BE2C (cell line): ENCODE measurements at regions not wholly inside any gene's neighbourhood (a gene's known extent, or its start where the extent isn't known, plus 50 kb on each side); places are given as distances from the start of the nearest gene placed in this dataset.

Experiments used
- DNase-seq: peaks from one replicate; pipeline ENCODE4 v3.0.0-alpha.2; 2020
- H3K27me3 ChIP-seq: fragments of 250-450 bp; sonication (Bioruptor Pico); 2 replicates; pipeline ENCODE4 v1.5.1; 2020; ENCODE audit warnings: mild to moderate bottlenecking
- H3K36me3 ChIP-seq: fragments of 250-450 bp; sonication (Bioruptor Pico); 2 replicates; pipeline ENCODE4 v1.5.1; 2020; ENCODE audit warnings: mild to moderate bottlenecking
- H3K4me1 ChIP-seq: fragments of 250-450 bp; sonication (Bioruptor Pico); 2 replicates; pipeline ENCODE4 v1.5.1; 2020
- H3K4me3 ChIP-seq: 2 replicates; pipeline ENCODE4 v1.5.1; 2011; ENCODE audit warnings: low read depth, low read length
- H3K9me3 ChIP-seq: fragments of 250-450 bp; sonication (Bioruptor Pico); 2 replicates; pipeline ENCODE4 v1.5.1; 2020
- TF ChIP-seq, protein P1 (sequence below): IDR thresholded peaks from 2 replicates; pipeline ENCODE4 v1.5.1; 2012; ENCODE audit warnings: mild to moderate bottlenecking, low read depth, low read length

DNA sequence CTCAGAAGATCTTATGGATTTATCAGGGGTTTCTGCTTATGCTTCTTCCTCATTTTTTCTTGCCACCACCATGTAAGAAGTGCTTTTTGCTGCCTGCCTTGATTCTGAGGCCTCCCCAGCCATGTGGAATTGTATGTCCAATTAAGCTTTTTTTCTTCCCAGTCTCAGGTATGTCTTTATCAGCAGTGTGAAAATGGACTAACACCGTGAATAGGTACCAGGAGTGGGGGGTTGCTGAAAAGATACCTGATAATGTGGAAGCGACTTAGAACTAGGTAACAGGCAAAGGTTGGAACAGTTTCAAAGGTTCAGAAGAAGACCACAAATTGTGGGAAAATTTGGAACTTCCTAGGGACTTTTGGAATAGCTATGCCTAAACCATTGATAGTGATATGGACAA lies 1222.5 kb upstream of the NUDT12 start:
- DNase-seq: no peak
- Histone ChIP-seq H3K27me3 (no peaks in the 10 kb centered on the region), H3K4me1 (peaks cover 28% of the 10 kb centered on the region), H3K9me3 (no peaks in the 10 kb centered on the region), H3K36me3 (no peaks in the 10 kb centered on the region), H3K4me3 (no peak overlapping the region)
- TF ChIP-seq, protein P1, sequence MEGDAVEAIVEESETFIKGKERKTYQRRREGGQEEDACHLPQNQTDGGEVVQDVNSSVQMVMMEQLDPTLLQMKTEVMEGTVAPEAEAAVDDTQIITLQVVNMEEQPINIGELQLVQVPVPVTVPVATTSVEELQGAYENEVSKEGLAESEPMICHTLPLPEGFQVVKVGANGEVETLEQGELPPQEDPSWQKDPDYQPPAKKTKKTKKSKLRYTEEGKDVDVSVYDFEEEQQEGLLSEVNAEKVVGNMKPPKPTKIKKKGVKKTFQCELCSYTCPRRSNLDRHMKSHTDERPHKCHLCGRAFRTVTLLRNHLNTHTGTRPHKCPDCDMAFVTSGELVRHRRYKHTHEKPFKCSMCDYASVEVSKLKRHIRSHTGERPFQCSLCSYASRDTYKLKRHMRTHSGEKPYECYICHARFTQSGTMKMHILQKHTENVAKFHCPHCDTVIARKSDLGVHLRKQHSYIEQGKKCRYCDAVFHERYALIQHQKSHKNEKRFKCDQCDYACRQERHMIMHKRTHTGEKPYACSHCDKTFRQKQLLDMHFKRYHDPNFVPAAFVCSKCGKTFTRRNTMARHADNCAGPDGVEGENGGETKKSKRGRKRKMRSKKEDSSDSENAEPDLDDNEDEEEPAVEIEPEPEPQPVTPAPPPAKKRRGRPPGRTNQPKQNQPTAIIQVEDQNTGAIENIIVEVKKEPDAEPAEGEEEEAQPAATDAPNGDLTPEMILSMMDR: no peak

DNA sequence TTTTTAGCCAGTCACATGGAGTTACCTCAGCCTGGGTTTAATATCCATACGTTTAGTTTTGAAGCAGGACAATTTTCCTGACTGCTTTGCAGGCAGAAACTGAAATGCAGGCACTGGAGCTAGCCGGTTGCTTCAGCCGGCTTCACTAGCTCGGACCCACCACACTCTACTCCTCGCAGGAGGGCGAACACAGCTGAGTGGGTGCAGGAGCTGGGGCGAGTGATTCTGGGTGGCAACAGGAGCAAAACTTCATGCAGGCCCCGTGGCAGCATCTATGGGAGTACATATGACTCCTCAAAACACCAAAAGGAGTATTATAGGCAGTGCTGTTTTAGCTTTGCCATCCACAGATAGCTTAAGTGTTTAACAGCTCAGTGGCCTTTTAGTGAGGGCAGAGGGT lies 1211.8 kb upstream of the NUDT12 start:
- TF ChIP-seq, protein P1: no peak
- Histone ChIP-seq H3K27me3 (no peaks in the 10 kb centered on the region), H3K4me1 (peaks cover 3% of the 10 kb centered on the region; the same call in 1 of the 2 replicates), H3K9me3 (no peaks in the 10 kb centered on the region), H3K4me3 (no peak overlapping the region), H3K36me3 (no peaks in the 10 kb centered on the region)
- no peak for DNase-seq

DNA sequence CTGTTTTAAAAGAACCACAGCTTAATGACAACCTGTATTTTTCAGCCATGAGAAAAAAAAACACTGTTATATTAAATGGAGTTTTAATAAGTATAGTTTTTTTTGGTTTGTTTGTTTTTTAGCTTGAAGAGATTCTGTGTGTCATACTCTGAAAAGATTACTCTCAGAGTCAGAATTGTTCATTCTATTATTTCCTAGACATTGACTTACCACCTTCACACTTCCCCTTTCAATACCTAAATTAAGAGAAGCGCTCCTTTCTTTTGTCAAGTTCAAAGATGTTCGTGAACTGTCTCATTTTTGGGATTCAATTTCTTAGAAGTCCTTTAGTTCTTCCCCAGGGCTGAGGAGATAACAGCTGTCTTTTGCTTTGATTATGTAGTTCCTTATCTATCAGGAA lies 1201.6 kb upstream of the NUDT12 start:
- H3K4me1 ChIP-seq: peaks cover 9% of the 10 kb centered on the region
- no peak overlapping the region for H3K4me3 ChIP-seq
- H3K9me3 ChIP-seq: no peaks in the 10 kb centered on the region
- no peaks in the 10 kb centered on the region for H3K27me3 ChIP-seq
- TF ChIP-seq, protein P1: no peak
- no peaks in the 10 kb centered on the region for H3K36me3 ChIP-seq
- no peak for DNase-seq

DNA sequence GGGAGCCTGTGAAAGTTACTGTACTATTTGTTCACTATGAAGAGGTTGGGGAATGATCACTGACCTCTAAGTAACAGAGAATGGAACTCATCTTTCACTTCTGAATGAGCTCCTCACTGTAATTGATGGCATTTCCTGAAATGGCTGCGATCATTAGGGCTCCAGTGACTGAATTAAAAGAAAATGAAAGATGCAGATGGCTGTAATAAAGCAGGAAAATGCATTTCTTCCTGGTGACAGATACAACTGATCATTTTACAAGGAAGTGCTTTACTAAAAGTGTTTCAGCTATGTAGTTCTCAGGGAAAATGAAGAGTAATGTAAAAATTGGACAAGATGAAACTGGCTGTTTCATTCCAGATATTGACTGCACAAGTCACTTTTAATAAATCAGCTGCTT lies 1200.6 kb upstream of the NUDT12 start:
- Histone ChIP-seq H3K27me3 (no peaks in the 10 kb centered on the region), H3K4me1 (peaks cover 9% of the 10 kb centered on the region), H3K36me3 (no peaks in the 10 kb centered on the region), H3K9me3 (no peaks in the 10 kb centered on the region), H3K4me3 (no peak overlapping the region)
- TF ChIP-seq, protein P1: no peak
- no peak for DNase-seq

DNA sequence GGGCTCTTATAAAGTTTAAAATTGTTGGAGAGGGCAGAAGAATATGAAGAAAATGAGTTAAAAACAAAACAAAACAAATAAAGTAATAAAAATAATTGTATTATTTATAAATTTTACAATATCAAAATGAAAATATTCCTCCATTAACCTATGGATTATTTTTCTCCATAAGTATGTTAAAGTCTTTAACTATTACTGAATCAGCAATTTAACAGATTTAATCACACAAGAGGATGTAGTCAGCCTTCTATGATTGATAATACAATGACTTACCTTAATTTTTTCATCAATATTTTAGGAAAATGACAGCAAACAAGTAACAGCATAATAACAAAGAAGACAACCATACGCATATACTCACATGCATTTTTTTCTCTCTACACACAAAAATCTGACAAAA lies 1195.3 kb upstream of the NUDT12 start:
- H3K36me3 ChIP-seq: no peaks in the 10 kb centered on the region
- no peak for DNase-seq
- no peak overlapping the region for H3K4me3 ChIP-seq
- H3K27me3 ChIP-seq: no peaks in the 10 kb centered on the region
- TF ChIP-seq, protein P1: no peak
- H3K9me3 ChIP-seq: no peaks in the 10 kb centered on the region
- peaks cover under 1% of the 10 kb centered on the region; the same call in 1 of the 2 replicates for H3K4me1 ChIP-seq

DNA sequence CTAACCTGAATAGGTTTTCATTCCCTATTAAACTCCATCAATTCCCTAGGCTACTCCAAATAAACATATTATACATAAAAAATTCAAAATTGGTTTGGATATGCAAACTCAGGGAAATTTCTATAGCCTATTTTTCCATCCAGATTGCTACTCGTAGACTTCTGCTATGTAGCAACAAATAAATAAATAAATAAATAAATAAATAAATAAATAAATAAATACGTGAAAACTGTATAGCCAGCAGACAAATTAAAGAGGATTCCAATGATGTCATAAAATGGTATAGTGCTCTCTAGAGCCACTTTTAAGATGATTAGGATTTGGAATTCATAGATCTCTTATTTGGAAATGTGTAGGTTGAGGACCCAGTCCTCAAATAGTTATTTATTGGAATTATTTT lies 1193.2 kb upstream of the NUDT12 start:
- TF ChIP-seq, protein P1: no peak
- Histone ChIP-seq H3K27me3 (no peaks in the 10 kb centered on the region), H3K4me3 (no peak overlapping the region), H3K36me3 (no peaks in the 10 kb centered on the region), H3K4me1 (no peaks in the 10 kb centered on the region; the same call in 1 of the 2 replicates), H3K9me3 (no peaks in the 10 kb centered on the region)
- DNase-seq: no peak
